ENCODE measurements at regions not wholly inside any gene's neighbourhood (a gene's known extent, or its start where the extent isn't known, plus 50 kb on each side); places are given as distances from the start of the nearest gene placed in this dataset.

DNA sequence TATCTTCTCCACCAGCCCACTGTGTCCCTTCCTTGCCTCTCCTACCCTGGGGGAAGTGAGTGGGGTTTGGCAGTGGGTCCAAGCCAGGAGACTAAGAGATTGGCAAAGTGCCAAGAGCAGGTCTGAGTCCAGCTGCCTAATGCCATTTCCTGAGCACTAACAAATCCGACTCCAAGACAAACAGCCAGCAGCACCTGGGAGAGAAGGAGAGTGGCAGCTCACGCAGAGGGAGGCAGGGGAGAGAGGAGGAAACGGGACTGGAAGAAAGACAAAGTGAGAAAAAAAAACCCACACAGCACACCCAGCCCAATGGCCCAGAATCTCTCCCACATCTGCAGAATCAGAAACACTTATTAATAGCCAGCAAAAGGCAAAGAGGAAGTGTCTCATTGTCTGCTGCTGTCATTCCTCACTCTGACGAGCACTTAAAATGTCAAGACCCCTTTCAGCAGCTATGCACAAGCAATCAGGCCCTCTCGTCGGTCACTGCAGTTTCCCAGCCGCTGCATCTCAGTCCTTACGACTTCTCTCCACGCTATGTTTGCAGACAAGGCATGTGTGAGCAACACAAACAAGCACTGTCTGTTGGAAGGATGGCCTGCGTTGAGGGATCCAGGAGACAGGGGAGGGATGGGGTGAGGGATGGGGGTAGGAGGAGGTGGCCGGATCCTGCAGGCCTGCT lies 558.4 kb upstream of the CADM1 start:
- TF ChIP-seq, protein P1, sequence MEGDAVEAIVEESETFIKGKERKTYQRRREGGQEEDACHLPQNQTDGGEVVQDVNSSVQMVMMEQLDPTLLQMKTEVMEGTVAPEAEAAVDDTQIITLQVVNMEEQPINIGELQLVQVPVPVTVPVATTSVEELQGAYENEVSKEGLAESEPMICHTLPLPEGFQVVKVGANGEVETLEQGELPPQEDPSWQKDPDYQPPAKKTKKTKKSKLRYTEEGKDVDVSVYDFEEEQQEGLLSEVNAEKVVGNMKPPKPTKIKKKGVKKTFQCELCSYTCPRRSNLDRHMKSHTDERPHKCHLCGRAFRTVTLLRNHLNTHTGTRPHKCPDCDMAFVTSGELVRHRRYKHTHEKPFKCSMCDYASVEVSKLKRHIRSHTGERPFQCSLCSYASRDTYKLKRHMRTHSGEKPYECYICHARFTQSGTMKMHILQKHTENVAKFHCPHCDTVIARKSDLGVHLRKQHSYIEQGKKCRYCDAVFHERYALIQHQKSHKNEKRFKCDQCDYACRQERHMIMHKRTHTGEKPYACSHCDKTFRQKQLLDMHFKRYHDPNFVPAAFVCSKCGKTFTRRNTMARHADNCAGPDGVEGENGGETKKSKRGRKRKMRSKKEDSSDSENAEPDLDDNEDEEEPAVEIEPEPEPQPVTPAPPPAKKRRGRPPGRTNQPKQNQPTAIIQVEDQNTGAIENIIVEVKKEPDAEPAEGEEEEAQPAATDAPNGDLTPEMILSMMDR (IDR thresholded peaks at IDR 0.05) = no peak
- no peak for TF ChIP-seq POLR2A (IDR thresholded peaks at IDR 0.05)
